ENCODE measurements at regions not wholly inside any gene's neighbourhood (a gene's known extent, or its start where the extent isn't known, plus 50 kb on each side); places are given as distances from the start of the nearest gene placed in this dataset.

DNA sequence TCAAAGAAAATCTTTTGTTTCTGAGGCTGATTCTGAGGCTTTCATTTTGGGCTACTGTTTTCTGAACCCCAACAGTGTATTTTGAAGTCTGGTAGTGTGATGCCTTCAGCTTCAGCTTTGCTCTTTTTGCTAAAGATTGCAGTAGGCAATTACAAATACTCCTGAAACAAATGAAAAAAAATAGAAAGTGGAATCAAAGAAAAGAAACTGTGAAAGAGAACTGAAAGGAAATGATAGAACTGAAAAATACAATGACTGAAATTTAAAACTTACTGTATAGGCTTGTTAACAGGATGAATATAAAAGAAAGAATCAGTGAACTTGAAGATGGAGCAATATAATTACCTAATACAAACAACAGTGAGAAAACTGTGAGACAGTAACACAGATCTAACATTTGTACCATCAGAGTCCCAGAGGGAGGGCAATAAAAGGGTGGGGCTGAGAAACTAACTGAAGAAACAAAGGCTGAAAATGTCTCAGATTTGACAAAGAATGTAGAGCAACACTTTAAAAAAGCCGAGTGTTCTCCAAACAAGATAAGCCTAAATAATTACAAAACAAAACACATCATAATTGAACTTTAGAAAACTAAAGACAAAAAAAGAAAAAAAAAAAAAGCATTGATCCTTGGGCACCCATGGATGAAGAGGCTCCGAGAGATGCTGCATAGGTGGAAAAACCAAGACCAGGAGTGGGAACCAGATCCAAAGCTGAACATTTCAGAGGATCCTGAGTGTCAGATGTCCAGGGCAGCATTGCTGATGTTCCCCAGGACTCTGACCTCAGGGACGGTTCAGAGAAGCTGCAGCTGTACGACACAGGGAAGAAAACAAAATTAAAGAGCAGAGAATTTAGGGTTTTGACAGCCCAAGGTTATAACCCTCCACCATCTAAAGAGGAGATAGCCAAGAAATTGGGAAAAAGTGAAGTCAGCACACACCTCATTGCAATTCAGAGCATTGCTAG, 223.2 kb upstream of the IGFBP3 start:
- DNase-seq (ENCODE audit: low read depth in 2 of 2): no peak

DNA sequence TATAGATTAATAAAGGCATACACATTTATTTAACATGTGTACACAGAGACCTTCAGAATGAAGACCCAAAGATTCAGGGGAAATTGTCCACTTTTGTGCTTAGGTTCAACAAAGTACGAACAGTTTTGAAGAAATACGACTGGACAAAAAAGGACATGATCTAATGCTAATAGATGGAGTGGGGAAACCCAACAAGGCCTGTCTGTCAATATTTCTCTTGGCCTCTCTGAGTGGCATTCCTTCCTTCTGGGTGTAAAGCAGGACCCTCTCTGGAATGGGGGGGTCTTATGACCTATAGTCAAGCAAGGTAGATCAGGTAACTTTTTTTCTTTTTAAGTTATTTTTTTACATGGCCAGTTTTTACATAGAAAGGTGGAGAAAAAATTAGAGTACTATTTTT, 222.3 kb upstream of the IGFBP3 start:
- DNase-seq (ENCODE audit: low read depth in 2 of 2): no peak

DNA sequence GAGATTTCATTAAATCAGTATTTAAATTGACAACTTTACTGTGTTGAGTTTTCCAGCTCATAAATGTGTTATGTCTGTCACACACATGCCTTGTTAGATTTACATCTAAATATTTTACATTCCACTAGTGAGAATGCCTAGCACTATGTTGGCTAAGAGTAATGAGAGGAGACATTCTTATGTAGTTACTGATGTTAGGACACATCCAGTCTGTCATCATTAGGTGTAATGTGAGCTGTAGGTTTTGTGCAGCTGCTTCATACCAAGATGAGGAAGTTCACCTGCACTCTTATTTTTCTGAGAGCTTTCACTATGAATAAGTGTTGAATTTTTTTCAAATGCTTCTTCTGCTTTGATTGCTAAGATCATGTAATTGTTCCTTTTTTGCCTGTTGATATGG, 218.0 kb upstream of the IGFBP3 start:
- DNase-seq (ENCODE audit: low read depth in 2 of 2): peak; percentile 72 to 80

DNA sequence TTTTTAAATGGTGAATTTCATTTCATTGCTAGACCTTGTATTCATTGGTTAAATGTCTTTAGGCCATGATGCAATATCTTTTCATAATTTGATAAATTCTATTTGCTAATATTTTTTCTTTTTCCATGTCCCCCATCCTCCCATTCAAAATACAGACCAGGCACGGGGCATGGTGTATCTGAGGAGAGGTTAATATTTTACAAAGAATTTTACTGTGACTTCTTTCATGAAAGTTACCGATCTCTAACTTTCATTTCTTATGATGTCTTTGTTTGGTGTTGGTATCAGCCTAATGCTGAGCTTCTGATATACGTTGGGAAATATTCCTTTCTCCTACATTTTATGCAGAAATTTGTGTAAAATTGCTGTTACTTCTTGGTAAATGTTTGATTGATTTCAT, 216.7 kb upstream of the IGFBP3 start:
- DNase-seq (ENCODE audit: low read depth in 2 of 2): no peak

DNA sequence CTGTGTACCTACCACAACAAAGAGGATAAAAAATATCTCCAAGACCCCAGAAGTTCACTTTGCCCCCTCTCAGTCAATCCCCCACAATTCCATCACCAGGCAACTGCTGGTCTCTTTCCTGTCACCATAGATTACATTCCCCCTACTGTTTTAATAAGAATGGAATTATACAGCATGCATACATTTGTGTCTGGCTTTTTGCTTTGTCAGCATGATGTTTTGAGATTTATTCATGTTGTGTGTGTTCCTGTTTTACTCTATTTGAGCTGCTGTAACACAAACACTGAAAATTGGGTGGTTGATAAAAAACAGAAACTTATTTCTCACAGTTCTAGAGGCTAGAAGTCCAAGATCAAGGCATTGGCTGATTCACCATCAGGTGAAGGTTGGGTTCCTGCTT, 214.5 kb upstream of the IGFBP3 start:
- no peak for DNase-seq (ENCODE audit: low read depth in 2 of 2)

DNA sequence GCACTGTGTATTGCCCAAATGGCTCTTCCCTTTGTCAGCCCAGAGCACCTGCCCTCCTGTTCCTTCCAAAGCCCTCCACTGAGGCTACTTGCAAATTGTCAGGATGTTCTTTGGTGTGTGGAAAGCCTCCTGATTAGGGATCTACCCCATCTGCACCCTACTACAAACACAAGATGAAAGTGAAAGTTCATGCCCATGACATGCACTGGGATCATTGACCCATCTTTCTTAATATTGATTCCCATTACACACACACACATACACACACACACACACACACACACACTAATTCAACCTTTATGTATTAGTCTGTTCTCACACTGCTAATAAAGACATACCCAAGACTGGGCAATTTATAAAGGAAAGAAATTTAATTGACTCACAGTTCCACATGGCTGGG, 213.7 kb upstream of the IGFBP3 start:
- no peak for DNase-seq (ENCODE audit: low read depth in 2 of 2)

DNA sequence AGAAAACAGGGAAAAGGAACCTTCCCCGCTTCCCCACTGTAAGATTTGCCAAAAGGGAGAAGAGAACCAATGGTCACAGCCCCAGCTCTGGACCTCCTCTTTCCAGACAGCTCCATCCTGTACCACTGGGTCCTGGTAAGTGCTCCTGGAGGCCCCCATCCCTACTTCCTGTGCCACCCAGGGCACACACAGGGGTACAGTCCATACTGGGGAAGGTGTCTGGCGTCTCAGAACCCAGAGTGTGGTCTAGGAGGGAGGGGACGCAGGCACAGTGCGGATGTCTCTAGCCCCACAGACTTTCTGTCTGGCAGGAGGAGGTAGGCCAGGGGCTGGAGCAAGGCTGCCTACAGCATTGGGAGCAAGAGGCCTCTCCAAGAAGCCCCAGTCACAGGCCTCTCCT, 213.3 kb upstream of the IGFBP3 start:
- DNase-seq (ENCODE audit: low read depth in 2 of 2): no peak

DNA sequence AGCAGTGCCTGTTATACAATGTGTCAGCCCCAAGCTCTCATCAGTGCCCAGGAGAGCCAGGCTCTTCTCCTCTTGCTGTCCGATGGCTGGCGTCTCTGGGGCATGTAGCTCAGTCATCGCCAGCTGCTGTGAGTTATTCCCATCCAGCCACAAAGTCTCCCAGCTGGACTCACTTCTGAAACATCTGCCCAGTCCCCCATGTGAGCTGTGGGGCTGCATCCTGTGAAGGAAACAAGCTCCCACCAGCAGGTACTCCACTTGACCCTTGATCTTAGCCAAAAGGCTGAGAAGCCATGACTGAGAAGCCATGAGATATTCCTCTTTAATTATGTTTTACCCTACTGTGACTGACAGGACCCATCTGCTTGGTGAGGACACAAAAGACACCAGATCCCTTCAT, 212.7 kb upstream of the IGFBP3 start:
- no peak for DNase-seq (ENCODE audit: low read depth in 2 of 2)

DNA sequence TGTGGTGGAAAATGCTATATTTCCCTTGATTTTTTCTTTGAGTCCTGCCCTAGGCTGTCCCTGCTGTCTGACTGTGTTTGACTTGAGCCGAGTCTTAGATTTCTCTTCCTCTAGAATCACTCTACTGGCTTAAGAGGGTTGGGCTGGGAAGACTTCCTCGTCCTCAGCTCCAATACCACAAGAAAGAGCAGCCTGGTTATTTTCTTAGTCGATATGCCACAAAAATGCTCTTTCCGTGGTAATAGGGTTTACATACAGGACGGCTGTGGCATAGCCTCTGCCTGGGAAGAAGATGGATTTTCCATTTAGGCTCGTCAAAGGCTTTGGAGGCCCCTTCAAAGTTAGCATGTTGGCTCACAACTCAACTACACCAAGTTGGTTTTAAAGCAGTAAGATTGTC, 212.0 kb upstream of the IGFBP3 start:
- DNase-seq (ENCODE audit: low read depth in 2 of 2): no peak

DNA sequence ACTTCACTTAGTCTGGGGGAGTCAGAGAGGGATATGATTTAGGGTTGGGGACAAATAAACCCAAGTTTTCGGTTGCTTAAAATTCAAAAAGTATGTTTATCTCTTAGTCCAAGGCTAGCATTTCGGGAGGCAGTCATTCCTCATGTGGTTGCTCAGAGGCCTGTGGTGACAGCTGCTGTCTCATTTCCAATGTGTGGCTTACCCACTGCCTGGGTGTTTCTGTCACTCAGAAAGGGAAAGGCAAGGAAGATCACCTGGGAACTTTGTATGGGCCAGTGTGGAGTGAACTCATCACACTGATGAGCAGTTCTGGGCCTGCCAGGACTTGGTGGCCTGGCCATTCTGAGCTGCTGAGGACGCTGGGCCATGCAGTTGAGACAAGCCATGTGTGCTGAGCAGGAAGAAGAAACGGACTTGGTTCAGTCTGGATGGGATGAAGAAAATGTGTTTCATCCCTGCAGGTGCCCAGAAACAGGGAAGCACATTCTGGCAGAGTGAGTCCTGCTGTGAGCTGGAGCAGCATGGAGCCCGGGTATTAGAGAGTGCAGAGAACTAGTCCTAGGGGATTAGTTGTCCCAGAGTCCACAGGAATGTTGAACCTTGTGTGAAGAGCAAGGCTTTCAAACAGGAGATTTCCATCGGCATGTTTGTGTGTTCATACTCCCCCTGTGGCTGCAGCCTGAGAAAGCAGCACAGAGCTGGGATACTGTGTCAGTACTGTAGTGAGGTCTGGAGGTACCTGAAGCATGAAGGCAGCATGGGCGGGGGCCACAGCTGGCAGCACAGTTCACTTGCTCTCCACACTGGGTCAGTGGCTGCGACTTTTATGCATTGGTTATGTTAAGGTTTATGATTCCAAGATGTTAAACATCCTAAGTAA, 211.1 kb upstream of the IGFBP3 start:
- DNase-seq (ENCODE audit: low read depth in 2 of 2): no peak

DNA sequence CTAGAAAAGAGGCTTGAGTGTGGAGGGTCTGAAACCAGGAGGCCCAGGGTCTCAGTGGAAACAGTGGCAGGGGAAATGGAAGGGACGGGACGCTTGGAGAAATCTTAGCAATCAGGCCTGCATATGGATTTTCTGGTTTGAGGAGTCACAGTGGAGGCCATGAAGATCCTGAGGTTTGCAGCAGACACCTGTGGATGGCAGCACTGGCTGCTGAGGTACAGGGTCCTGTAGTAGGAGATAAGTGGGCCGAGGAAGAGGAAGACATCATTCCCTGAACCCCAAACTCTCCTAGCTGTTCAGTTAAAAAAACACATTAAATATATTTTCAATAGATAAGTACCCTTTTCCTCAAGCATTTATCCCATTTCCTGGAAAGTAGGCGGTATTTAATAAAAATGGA, 208.8 kb upstream of the IGFBP3 start:
- no peak for DNase-seq (ENCODE audit: low read depth in 2 of 2)

DNA sequence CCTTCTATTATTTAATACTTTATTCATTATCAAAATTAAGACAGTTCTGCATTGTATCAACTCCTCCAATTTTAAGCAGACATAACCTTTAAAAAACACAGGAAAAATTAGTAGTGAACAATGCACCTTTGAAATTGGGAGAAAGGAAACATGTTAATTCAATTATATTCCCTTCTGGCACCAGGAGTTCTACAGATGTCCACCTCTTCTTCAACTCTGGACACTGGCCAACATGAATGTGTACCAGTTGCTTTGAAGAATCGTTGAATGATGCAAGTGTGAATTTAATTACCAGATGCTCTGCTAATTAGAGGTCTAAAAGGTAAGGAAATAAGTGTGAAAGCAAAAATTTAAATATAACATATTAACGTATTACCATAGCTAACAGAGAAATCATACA, 206.7 kb upstream of the IGFBP3 start:
- no peak for DNase-seq (ENCODE audit: low read depth in 2 of 2)

DNA sequence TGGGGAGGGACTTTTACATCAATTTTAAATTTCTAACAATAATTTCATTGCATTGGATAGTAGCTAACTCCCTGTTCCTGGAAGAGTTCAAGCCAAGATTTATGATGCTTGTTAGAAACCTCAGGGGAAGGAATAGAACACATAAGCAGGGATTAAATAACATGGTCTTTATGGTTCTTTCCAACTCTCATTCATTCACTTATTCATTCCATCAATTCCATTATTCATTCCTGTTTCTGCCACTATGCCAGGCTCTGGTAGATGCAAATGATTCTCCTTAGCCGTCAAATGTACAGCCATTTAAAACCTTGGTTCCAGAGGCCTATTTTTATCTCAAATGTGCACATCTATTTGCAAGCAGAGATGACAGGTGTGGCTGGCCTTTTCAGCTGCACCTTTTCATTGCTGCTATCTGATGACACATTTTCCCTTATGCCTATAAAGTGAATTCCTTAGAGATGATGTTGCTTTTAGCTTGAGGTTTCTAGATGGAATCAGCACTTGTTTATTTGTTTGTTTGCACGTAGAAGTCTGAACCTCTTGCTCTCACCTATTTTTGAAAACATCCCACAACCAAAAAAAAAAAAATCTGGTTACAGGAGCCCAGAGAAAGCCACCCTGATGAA, 205.7 kb upstream of the IGFBP3 start:
- DNase-seq (ENCODE audit: low read depth in 2 of 2): no peak

DNA sequence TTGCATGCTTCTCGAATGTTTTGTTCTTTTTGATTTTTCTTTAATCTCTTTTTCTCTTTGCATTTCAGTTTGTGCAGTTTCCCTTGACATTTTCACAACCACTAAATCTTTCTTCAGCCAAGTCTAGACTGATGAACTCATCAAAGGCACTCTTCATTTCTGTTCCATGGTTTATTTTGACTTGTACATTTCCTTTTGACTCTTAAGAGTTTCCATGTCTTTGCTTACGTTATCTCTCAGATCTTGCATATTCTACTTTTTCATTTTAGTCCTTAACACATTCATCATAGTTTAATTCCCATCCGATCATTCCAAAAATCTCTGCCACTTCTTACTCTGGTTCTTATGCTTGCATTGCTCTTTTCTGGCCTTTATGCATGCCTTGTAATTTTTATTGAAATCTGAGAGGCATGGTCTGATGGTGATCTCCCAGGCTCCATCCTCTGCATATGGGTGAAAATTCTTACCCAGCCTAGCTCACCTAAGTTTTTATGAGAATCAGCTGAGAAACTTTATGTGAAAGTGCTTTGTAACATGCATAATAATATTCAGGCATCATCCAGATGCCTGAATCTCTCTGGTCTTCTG, 202.8 kb upstream of the IGFBP3 start:
- no peak for DNase-seq (ENCODE audit: low read depth in 2 of 2)

DNA sequence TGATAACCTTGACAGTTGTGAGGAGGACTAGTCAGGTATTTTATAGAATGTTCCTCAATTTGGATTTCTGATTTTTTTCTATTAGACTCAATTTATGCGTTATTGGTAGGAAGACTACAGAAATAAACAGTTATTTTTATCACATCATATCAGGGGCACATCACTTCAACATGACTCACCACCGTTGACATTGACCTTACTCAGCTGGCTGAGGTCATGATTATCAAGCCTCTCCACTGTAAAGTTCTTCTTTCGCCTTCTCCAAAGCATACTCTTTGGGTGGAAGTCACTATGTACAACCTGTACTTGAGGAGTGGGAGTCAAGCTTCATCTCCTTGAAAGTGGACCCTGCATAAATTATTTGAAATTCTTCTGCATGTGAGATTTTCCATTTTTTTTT, 194.3 kb upstream of the IGFBP3 start:
- DNase-seq (ENCODE audit: low read depth in 2 of 2): no peak

DNA sequence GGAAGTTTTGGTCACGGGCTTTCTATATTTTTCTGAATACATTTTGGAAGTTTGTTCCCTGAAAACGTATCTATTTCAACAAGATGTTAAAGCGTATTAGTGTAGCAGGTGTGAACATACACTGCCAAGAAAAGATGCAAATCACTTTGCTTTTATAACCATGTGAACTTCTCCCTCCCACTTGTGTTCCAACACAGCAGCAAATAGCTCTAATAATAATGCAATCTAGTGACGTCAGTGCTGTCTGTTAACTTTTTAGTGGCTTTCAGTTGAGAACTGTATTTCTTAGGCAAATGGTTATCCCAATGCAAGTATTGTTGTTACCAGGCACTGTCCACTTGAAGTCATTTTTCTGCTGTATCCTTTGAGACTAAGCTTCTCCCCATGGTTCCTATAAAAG, 188.4 kb upstream of the IGFBP3 start:
- DNase-seq (ENCODE audit: low read depth in 2 of 2): no peak

DNA sequence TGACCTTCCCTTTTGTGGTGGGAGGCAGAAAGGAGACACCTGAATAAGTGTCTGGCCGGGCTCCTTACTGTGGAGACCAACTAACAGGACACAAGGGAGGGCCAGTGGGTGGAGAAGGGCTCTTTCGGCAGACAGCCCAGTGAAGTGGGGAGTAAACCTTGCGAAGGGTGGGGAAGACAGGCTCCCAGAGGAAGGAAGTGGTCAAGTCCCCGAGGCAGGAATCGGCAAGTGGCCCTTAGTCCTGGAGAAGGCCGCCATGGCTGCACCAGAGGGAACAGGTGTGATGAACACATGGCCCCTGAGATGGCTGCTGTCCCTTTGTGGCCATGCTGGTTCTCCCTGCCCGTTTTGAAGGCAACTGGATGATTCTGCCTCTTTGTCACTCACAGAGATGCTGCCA, 187.2 kb upstream of the IGFBP3 start:
- no peak for DNase-seq (ENCODE audit: low read depth in 2 of 2)

DNA sequence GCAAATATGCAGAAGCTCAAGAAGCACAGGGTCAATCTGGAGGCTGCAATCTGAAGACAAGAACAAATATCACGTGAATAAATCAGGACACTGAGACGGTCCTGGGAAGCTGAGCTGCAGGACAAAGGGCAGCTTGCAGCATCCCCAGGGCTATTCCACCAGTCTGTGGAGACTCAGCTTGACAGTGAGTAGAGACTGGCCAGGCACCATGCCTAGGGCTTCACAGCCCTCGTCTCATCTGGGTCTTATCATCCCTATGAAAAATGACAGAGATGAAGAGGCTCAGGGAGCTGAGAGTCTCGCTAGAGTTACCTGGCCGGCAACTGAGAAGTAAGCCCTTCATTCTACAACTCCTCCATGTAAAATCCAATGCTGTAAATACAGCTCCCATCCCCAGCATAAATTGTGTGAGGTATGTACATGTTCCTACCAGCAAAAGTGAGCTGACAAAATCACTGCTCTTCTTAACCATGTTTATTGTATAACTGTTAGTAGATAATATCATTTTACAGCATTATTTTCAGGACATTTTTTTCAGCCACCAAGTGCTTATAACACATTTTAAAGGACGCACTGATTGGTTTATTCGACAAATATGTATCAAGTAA, 186.6 kb upstream of the IGFBP3 start:
- DNase-seq (ENCODE audit: low read depth in 2 of 2): no peak

DNA sequence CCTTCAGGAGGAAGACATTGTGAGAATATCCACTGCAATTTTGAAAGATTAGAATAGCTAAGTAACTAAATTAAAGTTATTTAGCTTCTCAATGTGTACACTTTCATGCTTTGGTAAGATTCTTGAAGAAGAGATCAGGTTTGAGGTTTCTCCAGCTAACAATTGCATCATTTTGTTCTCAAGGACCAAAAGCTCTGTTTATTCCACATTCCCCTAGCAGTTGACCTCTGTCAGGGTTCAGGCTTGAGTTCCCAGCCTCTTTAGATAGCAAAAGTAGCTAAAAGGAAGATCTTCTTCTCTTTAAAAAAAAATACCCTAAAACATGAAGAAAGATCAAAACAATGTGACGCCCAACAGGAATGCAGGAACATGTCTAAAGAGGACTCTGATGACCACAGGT, 179.4 kb upstream of the IGFBP3 start:
- no peak for DNase-seq (ENCODE audit: low read depth in 2 of 2)

DNA sequence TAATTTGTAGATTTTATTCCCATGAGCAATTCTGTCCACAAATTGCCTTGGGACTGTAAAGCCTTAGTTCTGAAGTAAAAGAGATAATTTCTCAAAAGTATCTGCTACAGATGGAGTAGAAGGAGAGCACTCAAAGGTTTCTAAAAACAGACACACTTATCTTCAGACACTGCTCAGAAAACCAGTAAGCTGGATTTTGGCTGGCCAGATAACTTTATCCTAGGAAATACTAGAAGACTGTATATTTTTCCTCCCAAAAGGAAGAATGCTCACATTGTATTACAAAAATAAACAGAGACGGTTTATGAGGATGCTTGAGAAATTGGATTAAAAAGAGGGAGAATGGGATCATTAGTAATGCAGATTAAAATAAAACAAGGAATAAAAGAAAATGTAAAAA, 178.0 kb upstream of the IGFBP3 start:
- no peak for DNase-seq (ENCODE audit: low read depth in 2 of 2)

DNA sequence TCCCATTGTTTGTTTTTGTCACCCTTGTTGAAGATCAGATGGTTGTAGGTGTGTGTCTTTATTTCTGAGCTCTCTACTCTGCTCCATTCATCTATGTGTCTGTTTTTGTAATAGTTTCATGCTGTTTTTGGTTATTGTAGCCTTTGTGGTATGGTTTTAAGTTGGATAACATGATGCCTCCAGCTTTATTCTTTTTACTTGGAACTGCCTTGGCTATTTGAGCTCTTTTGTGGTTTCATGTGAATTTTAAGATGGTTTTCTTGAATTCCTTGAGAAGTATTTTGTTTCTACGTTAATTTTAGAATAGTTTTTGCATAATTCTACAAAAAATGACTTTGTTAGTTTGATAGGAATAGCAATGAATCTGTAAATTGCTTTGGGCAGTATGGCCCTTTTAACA, 170.0 kb upstream of the IGFBP3 start:
- DNase-seq (ENCODE audit: low read depth in 2 of 2): no peak

DNA sequence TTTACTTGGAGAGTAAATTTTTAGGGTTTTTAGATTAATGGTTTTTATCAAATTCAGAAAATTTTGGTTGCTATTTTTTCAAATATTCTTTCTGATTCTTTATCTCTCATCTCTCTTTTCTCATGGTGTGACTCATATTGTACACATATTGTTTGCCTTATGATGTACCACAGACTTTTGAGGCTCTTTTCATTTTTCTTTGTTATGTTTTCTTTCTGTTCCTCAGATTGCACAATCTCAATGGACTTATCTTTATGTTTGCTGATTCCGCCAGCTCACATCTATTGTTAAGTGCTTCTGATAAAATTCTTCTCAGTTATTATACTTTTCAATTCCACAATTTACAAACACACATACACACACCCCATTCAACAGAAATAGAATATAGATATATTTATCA, 168.2 kb upstream of the IGFBP3 start:
- no peak for DNase-seq (ENCODE audit: low read depth in 2 of 2)
